Activated naive CD4-positive, alpha-beta T cell treated with anti-CD3 and anti-CD28 coated beads, Interleukin-2, amount 50 U/mL, for 72 hours (primary cell): ENCODE measurements at regions not wholly inside any gene's neighbourhood (a gene's known extent, or its start where the extent isn't known, plus 50 kb on each side); places are given as distances from the start of the nearest gene placed in this dataset.

ENCODE experiments used
- ATAC-seq, 2 donors: fragments of 150-1000 bp; cut with Tn5 transposase; 2 replicates each; pipeline ENCODE4 v1.10.0; 2021; ENCODE audit warnings: mild to moderate bottlenecking in 2 of 2, moderate library complexity in 2 of 2
- DNase-seq, 2 donors: peaks; one replicate each; pipeline ENCODE4 v3.0.0; 2021 to 2022; ENCODE audit warnings: low spot score in 2 of 2
- H3K27ac Mint-ChIP-seq, 2 donors: one replicate each; pipeline ENCODE4 v1.8.0; 2022; ENCODE audit warnings: mild to moderate bottlenecking in 2 of 2, mixed read lengths in 2 of 2
- H3K36me3 Mint-ChIP-seq, 2 donors: one replicate each; pipeline ENCODE4 v1.8.0; 2022; ENCODE audit warnings: mixed read lengths in 2 of 2
- H3K9me3 Mint-ChIP-seq, 2 donors: one replicate each; pipeline ENCODE4 v1.8.0; 2022; ENCODE audit warnings: mixed read lengths in 2 of 2

DNA sequence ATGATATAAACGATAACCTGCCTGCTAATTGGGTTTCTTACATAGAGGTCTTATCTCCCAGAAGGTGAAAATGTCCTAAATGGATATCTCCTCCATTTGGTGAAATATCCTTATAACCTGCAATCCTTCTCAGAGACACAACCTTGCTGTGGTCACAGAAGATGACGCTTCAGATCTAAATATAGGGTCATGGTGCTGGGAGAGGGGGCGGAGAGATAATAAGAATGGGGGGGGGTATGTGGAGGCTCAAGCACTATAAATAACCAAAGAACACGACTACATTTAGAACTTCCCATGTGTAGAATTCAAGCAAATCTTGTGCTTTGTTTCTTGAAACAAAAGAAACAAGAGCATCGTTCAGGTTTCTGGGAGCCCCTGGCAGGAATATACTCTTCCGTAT lies 260.6 kb upstream of the ESRRG start:
- Mint-ChIP-seq H3K9me3 (peaks cover 9 to 16% of the 10 kb centered on the region in 2 donors), H3K36me3 (no peaks in the 10 kb centered on the region), H3K27ac (no peak overlapping the region)
- ATAC-seq, result no peak
- no peak for DNase-seq

- Mint-ChIP-seq H3K36me3 (peaks cover 0 to 4% of the 10 kb centered on the region in 2 donors), H3K9me3 (peaks cover 13 to 19% of the 10 kb centered on the region in 2 donors), H3K27ac (no peak overlapping the region)
- no peak for DNase-seq
- no peak for ATAC-seq
These were observed 238.3 kb upstream of the ESRRG start for GRCh38 chr1:216961516-216961915.

GRCh38 chr1:216960716-216961115 lies 237.5 kb upstream of the ESRRG start:
- DNase-seq, result no peak
- Mint-ChIP-seq H3K9me3 (peaks cover 20 to 25% of the 10 kb centered on the region in 2 donors), H3K36me3 (peaks cover 0 to 4% of the 10 kb centered on the region in 2 donors), H3K27ac (no peak overlapping the region)
- no peak for ATAC-seq

GRCh38 chr1:216958569-216958968 lies 235.3 kb upstream of the ESRRG start:
- H3K36me3 Mint-ChIP-seq, result peaks cover 0 to 4% of the 10 kb centered on the region in 2 donors
- no peak for DNase-seq
- no peak for ATAC-seq
- peaks cover 22 to 31% of the 10 kb centered on the region in 2 donors for H3K9me3 Mint-ChIP-seq
- no peak overlapping the region for H3K27ac Mint-ChIP-seq

DNA sequence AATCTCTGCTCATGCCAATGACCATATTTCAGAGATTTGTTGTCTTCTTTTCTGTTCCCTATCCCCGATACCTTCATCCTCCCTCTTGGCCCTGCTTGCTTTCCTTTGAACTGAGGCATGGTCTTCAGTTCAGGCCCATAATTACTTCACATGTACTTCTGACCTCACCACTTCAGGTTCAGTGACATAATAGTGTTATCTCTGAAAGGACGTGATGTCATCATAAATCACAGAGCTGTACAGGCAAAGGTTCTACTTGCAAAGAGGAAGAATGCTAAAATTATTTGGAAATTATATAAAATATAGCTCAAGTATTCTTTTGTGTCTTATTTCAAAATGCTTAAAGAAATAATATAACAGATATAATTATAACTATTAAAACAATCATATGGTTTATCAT lies 230.3 kb upstream of the ESRRG start:
- no peak overlapping the region for H3K27ac Mint-ChIP-seq
- no peak for ATAC-seq
- peaks cover 19 to 32% of the 10 kb centered on the region in 2 donors for H3K9me3 Mint-ChIP-seq
- DNase-seq, result no peak
- peaks cover 0 to under 1% of the 10 kb centered on the region in 2 donors for H3K36me3 Mint-ChIP-seq

DNA sequence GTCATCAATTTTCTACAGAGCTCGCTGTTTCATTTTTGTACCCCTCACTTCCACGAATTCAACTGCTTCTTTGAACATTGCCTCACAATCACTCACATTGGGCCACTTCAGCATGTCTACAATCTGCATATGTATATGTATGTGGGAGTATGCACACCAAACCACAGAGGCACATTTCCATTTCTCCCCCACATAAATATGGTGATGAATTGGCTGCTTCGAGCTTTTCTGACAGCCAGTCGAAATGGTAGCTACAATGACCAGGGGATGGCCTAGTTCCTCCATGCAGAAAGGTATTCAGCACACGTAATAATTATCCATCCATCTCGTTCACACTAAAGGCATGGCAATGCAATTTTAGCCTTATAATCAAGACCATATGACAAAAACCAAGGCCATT lies 229.6 kb upstream of the ESRRG start:
- DNase-seq (no peak), ATAC-seq (no peak)
- H3K27ac Mint-ChIP-seq, result no peak overlapping the region
- H3K36me3 Mint-ChIP-seq, result no peaks in the 10 kb centered on the region
- H3K9me3 Mint-ChIP-seq, result peaks cover 19 to 31% of the 10 kb centered on the region in 2 donors

DNA sequence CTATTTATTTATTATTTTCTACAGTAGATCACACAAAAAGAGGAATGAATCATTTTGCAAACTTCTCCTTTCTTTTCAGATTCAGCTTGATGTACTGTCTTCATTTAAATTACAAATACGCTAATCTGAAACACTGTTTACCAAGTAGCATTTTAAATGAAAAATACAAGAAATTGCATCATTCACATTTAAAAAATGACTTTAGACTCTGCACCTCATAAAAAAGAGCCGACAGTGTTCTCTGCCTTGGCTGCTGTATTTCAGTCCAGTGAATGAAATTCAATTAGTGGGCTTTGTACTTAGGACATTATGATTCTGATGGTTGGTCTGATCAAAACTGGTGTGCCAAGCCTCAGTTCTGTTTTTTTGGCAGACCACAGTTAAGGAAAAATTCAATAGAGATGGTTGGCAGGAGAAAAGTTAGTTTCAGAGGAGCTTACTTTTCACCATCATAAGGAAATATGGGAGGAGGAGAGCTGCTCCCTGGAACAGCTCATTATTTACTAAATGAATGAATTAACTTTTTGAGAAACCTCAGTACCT lies 222.4 kb upstream of the ESRRG start:
- DNase-seq, result no peak
- Mint-ChIP-seq H3K9me3 (peaks cover 12 to 14% of the 10 kb centered on the region in 2 donors), H3K36me3 (no peaks in the 10 kb centered on the region), H3K27ac (no peak overlapping the region)
- ATAC-seq, result no peak

DNA sequence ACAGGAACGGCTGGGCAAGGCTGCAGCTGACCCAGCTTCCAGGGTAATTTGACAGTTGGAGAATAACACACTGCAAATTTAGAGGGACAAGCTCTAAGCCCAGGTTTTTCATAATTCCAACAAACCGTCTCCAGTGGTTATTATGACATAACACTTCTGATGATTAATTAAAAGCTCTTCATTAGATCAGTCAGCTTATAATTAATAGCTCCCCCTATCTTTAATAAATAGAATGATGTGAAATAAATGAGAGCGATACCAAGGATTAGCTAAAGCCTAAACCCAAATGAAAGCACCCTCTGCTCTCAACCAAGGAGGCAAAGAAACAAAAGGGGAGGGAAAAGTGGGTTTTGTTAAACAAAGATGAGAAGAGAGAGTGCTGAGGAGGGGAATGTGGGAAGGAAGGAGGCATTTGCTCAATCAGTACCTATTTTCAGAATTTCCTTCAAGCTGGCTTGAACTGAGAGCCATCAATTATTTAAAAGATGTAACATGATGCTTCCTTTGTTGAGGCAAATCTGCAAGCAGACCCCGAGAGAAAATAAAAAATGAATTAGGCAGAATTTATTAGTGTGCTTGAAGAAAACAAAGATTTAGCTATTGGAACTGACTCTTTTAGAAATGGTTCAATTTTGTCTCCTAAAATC lies 221.8 kb upstream of the ESRRG start:
- Mint-ChIP-seq H3K9me3 (peaks cover 12 to 18% of the 10 kb centered on the region in 2 donors), H3K27ac (no peak overlapping the region), H3K36me3 (no peaks in the 10 kb centered on the region)
- DNase-seq (no peak), ATAC-seq (no peak)

GRCh38 chr1:216937491-216937890 lies 214.3 kb upstream of the ESRRG start:
- no peak for ATAC-seq
- H3K9me3 Mint-ChIP-seq, result peaks cover 17 to 20% of the 10 kb centered on the region in 2 donors
- H3K27ac Mint-ChIP-seq, result no peak overlapping the region

DNA sequence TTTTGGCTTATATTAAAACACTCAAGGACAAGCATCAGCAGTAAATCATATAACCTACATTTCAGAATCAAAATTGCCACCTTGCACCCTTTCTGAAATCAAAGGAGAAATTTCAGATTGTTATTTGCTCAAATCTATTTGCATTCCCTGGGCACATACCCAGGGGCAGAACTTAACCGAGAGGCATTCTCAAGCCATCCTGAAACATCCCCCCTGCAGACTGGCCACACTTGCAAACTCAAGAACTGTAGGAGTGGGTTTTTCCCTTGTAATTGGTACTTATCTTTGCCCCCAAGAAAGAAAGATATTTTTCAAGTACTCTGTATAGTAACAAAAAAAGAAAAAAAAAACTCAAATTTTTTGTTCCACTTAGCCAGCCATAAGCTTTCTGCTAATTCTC lies 213.6 kb upstream of the ESRRG start:
- peaks cover 17 to 19% of the 10 kb centered on the region in 2 donors for H3K9me3 Mint-ChIP-seq

More at GRCh38 chr1:216937491-216937890, 214.3 kb upstream of the ESRRG start:
- peaks cover 0 to 7% of the 10 kb centered on the region in 2 donors for H3K36me3 Mint-ChIP-seq
- no peak for DNase-seq

DNA sequence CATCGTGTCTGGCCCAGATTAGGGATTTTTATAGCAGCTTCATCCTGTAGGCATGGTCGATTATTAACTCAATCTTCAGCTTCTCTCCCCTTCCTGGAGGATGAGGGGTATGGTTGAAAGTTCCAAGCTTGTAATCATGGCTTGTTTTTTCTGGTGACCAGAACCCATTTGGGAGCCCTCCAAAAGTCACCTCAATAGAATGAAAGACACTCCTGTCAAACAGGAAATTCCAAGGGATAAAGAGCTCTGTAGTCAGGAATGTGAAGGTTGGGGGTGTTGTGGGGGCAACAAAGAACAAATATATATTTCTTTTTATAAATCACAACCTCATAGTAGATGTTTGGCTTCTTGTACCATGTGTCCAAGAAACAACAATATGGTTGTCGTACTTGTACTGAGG lies 212.7 kb upstream of the ESRRG start:
- DNase-seq (no peak), ATAC-seq (no peak)
- no peak overlapping the region for H3K27ac Mint-ChIP-seq
- H3K9me3 Mint-ChIP-seq, result peaks cover 19 to 21% of the 10 kb centered on the region in 2 donors
- H3K36me3 Mint-ChIP-seq, result peaks cover 0 to 7% of the 10 kb centered on the region in 2 donors

More for the DNA sequence above, 213.6 kb upstream of the ESRRG start:
- Mint-ChIP-seq H3K36me3 (peaks cover 0 to 7% of the 10 kb centered on the region in 2 donors), H3K27ac (no peak overlapping the region)
- DNase-seq (no peak), ATAC-seq (no peak)

- no peak for ATAC-seq
- Mint-ChIP-seq H3K27ac (no peak overlapping the region), H3K36me3 (peaks cover 0 to 7% of the 10 kb centered on the region in 2 donors), H3K9me3 (peaks cover 4 to 9% of the 10 kb centered on the region in 2 donors)
- DNase-seq, result no peak
These were observed 209.2 kb upstream of the ESRRG start for GRCh38 chr1:216932424-216932823.

- no peak overlapping the region for H3K27ac Mint-ChIP-seq
- ATAC-seq (peak; percentile 47 to 49), DNase-seq (no peak)
- H3K9me3 Mint-ChIP-seq, result peaks cover 4 to 9% of the 10 kb centered on the region in 2 donors
- H3K36me3 Mint-ChIP-seq, result peaks cover 0 to 7% of the 10 kb centered on the region in 2 donors
These were observed 206.8 kb upstream of the ESRRG start for GRCh38 chr1:216929870-216930582.

GRCh38 chr1:216927633-216928032 lies 204.4 kb upstream of the ESRRG start:
- no peak for DNase-seq
- ATAC-seq, result no peak
- Mint-ChIP-seq H3K9me3 (peaks cover 0 to 4% of the 10 kb centered on the region in 2 donors), H3K36me3 (no peaks in the 10 kb centered on the region), H3K27ac (no peak overlapping the region)

GRCh38 chr1:216926720-216927510 lies 203.7 kb upstream of the ESRRG start:
- Mint-ChIP-seq H3K27ac (no peak overlapping the region), H3K36me3 (no peaks in the 10 kb centered on the region), H3K9me3 (peaks cover 0 to 4% of the 10 kb centered on the region in 2 donors)
- no peak for DNase-seq
- ATAC-seq, result no peak

GRCh38 chr1:216925962-216926625 lies 202.9 kb upstream of the ESRRG start:
- DNase-seq (no peak), ATAC-seq (no peak)
- Mint-ChIP-seq H3K36me3 (no peaks in the 10 kb centered on the region), H3K27ac (no peak overlapping the region), H3K9me3 (no peaks in the 10 kb centered on the region)
